ENCODE measurements at regions not wholly inside any gene's neighbourhood (a gene's known extent, or its start where the extent isn't known, plus 50 kb on each side); places are given as distances from the start of the nearest gene placed in this dataset.

DNA sequence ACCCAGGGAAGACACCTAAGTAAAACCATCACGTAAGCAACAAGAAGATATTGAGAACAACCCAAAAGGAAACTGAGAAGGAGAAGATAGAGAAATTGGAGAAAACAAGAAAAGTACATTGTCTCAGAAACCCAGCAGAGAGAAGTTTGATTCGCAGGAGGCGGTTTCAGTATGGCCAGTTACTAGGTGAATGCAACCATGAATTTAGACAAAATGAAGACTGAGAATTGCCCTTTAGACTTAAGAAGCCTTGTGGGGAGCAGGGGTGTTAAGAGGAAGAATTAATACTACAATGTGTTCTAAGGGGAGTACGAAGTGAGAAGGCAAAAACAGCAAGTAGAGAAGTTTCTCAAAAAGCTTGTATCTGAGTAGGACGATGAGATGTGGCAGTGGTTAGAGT is 229.3 kb upstream of the NEIL3 start:
- TF ChIP-seq POLR2A (IDR thresholded peaks at IDR 0.05) (no peak), POLR2AphosphoS5 (IDR thresholded peaks at IDR 0.05) (no peak), EP300 (IDR thresholded peaks at IDR 0.05) (no peak)
- TF ChIP-seq, protein P1, sequence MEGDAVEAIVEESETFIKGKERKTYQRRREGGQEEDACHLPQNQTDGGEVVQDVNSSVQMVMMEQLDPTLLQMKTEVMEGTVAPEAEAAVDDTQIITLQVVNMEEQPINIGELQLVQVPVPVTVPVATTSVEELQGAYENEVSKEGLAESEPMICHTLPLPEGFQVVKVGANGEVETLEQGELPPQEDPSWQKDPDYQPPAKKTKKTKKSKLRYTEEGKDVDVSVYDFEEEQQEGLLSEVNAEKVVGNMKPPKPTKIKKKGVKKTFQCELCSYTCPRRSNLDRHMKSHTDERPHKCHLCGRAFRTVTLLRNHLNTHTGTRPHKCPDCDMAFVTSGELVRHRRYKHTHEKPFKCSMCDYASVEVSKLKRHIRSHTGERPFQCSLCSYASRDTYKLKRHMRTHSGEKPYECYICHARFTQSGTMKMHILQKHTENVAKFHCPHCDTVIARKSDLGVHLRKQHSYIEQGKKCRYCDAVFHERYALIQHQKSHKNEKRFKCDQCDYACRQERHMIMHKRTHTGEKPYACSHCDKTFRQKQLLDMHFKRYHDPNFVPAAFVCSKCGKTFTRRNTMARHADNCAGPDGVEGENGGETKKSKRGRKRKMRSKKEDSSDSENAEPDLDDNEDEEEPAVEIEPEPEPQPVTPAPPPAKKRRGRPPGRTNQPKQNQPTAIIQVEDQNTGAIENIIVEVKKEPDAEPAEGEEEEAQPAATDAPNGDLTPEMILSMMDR (IDR thresholded peaks at IDR 0.05) = no peak
